ENCODE measurements at regions not wholly inside any gene's neighbourhood (a gene's known extent, or its start where the extent isn't known, plus 50 kb on each side); places are given as distances from the start of the nearest gene placed in this dataset.

DNA sequence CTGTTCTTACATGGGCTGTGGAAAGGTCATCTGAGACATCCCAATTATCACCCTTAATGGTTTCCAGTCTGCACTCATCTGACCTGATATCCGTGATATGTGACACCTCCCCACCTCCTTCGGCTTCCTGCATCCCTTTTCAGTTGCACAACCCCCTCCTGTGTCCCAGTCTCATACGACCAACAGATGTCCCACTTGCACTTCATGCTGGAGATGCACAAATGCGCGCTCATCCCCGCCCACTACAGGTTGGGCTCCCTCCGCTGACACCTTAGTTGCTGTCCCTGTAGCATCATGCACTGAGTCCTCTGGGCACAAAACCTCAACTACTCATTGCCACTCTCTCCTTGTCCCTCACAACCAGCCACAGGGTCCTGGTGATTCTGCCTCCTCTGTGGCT lies 94.4 kb downstream of the MIS18A start:
- TF ChIP-seq, protein P1, sequence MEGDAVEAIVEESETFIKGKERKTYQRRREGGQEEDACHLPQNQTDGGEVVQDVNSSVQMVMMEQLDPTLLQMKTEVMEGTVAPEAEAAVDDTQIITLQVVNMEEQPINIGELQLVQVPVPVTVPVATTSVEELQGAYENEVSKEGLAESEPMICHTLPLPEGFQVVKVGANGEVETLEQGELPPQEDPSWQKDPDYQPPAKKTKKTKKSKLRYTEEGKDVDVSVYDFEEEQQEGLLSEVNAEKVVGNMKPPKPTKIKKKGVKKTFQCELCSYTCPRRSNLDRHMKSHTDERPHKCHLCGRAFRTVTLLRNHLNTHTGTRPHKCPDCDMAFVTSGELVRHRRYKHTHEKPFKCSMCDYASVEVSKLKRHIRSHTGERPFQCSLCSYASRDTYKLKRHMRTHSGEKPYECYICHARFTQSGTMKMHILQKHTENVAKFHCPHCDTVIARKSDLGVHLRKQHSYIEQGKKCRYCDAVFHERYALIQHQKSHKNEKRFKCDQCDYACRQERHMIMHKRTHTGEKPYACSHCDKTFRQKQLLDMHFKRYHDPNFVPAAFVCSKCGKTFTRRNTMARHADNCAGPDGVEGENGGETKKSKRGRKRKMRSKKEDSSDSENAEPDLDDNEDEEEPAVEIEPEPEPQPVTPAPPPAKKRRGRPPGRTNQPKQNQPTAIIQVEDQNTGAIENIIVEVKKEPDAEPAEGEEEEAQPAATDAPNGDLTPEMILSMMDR (conservative IDR thresholded peaks at IDR 0.05; ENCODE audit: low read depth, low read length): no peak
- DNase-seq (ENCODE audit: low read depth): no peak
- H3K4me3 ChIP-seq (ENCODE audit: low read depth, low read length): no peak overlapping the region

DNA sequence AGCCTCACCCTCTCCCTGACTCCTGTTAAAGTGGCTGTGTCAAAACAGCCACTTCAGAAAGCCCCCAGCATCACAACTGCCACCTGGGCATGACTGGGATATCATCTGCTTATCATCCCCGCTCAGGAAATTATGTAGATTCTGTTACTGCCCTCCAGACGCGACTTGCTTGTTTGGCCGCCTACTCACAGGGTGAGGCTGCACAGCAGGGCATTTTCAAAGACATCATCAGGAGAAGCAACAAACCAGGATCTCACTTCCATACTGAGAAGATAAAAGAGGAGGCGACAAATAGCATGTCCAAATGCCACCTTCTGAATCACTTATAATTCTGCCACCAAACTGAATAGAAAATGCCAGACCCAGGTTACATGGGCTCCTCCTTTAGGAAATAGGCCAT lies 94.8 kb downstream of the MIS18A start:
- TF ChIP-seq, protein P1 (conservative IDR thresholded peaks at IDR 0.05; ENCODE audit: low read depth, low read length): no peak
- H3K4me3 ChIP-seq (ENCODE audit: low read depth, low read length): no peak overlapping the region
- no peak for DNase-seq (ENCODE audit: low read depth)

DNA sequence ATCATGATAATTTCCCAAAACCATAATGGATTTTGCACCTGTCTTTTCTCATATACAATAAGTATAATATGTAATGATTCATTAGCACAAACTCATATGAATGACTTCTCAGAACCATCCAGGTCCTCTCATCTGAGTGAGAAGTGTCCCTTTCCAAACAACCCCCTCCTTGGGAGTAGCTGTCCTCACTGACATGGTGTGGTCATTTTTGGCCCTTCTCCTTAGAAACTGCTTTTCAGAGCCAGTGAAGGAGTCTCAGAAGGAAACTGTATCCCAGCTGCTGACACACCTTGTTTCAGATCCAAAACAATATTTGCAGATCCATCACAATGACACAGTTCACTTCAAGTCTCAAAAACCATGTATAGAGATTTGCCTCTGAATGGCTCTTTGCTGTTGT lies 95.5 kb downstream of the MIS18A start:
- TF ChIP-seq, protein P1 (conservative IDR thresholded peaks at IDR 0.05; ENCODE audit: low read depth, low read length): no peak
- no peak for DNase-seq (ENCODE audit: low read depth)
- H3K4me3 ChIP-seq (ENCODE audit: low read depth, low read length): no peak overlapping the region

DNA sequence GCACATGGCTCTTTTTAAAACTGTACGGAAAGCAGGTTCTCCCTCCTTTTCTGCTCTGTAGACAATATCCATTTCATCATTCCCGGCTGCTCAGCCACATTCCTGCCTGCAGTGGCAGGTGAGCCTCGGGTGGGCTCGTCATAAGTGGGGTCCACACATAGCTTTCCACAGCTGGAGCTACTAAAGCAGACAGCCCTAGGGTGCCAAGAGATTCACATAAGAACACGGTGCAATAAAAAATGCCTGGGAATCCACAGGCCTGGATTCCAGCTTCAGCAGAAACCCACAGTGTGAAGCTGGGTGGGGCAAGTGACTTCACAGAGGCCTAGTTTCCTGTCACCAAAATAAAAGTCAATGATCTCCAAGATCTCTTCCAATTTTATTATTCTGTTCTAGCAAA lies 96.4 kb downstream of the MIS18A start:
- TF ChIP-seq, protein P1 (conservative IDR thresholded peaks at IDR 0.05; ENCODE audit: low read depth, low read length): no peak
- DNase-seq (ENCODE audit: low read depth): no peak
- no peak overlapping the region for H3K4me3 ChIP-seq (ENCODE audit: low read depth, low read length)

DNA sequence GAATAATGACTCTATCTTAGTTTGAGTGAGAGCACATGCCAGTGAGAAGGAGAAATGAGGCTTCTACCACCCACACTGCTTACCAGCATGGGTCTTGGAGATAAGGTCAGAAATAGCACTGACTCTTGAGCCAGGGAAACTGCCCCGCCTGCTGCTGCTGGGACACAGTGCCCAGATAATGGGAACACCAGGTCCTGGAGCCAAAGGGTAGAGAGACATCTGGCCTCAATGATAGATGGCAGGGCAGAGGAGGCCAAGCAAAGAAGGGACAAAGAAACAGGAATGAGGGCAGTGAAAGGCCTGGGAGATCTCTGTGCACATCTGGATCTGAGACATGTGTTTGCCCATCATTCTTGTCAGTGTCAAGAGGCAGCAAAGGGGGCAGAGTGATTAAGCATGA lies 97.4 kb downstream of the MIS18A start:
- TF ChIP-seq, protein P1 (conservative IDR thresholded peaks at IDR 0.05; ENCODE audit: low read depth, low read length): no peak
- no peak overlapping the region for H3K4me3 ChIP-seq (ENCODE audit: low read depth, low read length)
- no peak for DNase-seq (ENCODE audit: low read depth)

- TF ChIP-seq, protein P1 (conservative IDR thresholded peaks at IDR 0.05; ENCODE audit: low read depth, low read length): no peak
- DNase-seq (ENCODE audit: low read depth): no peak
- H3K4me3 ChIP-seq (ENCODE audit: low read depth, low read length): no peak overlapping the region
These were observed 104.0 kb downstream of the MIS18A start for GRCh38 chr21:32174819-32175218.

GRCh38 chr21:32173121-32173724 lies 105.6 kb downstream of the MIS18A start:
- no peak overlapping the region for H3K4me3 ChIP-seq (ENCODE audit: low read depth, low read length)
- DNase-seq (ENCODE audit: low read depth): no peak
- TF ChIP-seq, protein P1 (conservative IDR thresholded peaks at IDR 0.05; ENCODE audit: low read depth, low read length): no peak
